Brain microvascular endothelial cell (primary cell): ENCODE measurements at regions not wholly inside any gene's neighbourhood (a gene's known extent, or its start where the extent isn't known, plus 50 kb on each side); places are given as distances from the start of the nearest gene placed in this dataset.

ENCODE experiments used
- DNase-seq: peaks from one replicate; pipeline ENCODE4 v3.0.0-alpha.2; 2020
- H3K27ac ChIP-seq: fragments of 250-450 bp; sonication (Bioruptor Pico); 2 replicates; pipeline ENCODE4 v1.5.1; 2020; ENCODE audit warnings: mild to moderate bottlenecking, moderate library complexity
- H3K27me3 ChIP-seq: fragments of 250-450 bp; sonication (Bioruptor Pico); replicated peaks from 2 replicates; pipeline ENCODE4 v1.5.1; 2020; ENCODE audit warnings: mild to moderate bottlenecking
- H3K36me3 ChIP-seq: fragments of 250-450 bp; sonication (Bioruptor Pico); replicated peaks from 2 replicates; pipeline ENCODE4 v1.5.1; 2020; ENCODE audit warnings: mild to moderate bottlenecking
- H3K4me3 ChIP-seq: 2 replicates; pipeline ENCODE4 v1.5.1; 2011; ENCODE audit warnings: low read depth, mild to moderate bottlenecking, control low read depth, low read length, moderate library complexity
- in situ Hi-C: cut with HindIII; loops from 2 replicates; pipeline ENCODE4 v1.10.0; 2017; ENCODE audit warnings: low sequenced_read_pairs, low pct_ligation_motif_present
- TF ChIP-seq, protein P1 (sequence below): IDR thresholded peaks from 2 replicates; pipeline ENCODE4 v1.5.1; 2011; ENCODE audit warnings: low read depth, mild to moderate bottlenecking, moderate library complexity, low read length, control low read depth, inconsistent platforms; ENCODE audit errors: missing control alignments

DNA sequence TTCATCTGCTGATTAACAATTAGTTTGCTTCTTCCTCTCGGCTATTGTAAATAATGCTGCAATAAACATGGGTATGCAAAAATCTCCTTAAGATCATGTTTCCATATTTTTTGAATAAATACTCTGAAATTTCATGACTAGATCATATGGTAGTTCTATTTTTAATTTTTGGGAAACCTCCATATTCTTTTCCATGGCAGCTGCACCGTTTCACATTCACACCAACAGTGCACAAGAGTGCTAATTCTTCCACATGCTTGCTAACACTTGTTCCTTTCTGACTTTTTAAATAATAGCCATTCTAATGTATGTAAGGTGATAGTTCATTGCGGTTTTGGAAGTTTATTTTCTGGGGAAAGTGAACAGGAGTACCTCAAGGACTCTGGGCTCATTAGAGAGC lies 52.6 kb upstream of the TACR1 start:
- Histone ChIP-seq H3K4me3 (no peak overlapping the region), H3K27me3 (no peaks in the 10 kb centered on the region), H3K36me3 (no peaks in the 10 kb centered on the region), H3K27ac (no peak overlapping the region)
- TF ChIP-seq, protein P1, sequence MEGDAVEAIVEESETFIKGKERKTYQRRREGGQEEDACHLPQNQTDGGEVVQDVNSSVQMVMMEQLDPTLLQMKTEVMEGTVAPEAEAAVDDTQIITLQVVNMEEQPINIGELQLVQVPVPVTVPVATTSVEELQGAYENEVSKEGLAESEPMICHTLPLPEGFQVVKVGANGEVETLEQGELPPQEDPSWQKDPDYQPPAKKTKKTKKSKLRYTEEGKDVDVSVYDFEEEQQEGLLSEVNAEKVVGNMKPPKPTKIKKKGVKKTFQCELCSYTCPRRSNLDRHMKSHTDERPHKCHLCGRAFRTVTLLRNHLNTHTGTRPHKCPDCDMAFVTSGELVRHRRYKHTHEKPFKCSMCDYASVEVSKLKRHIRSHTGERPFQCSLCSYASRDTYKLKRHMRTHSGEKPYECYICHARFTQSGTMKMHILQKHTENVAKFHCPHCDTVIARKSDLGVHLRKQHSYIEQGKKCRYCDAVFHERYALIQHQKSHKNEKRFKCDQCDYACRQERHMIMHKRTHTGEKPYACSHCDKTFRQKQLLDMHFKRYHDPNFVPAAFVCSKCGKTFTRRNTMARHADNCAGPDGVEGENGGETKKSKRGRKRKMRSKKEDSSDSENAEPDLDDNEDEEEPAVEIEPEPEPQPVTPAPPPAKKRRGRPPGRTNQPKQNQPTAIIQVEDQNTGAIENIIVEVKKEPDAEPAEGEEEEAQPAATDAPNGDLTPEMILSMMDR = no peak
- in situ Hi-C loops = no loop called here
- no peak for DNase-seq
